ENCODE measurements at regions not wholly inside any gene's neighbourhood (a gene's known extent, or its start where the extent isn't known, plus 50 kb on each side); places are given as distances from the start of the nearest gene placed in this dataset.

GRCh38 chr19:31882709-31883108, 462.7 kb upstream of the ZNF507 start:
- TF ChIP-seq CTCF (conservative IDR thresholded peaks at IDR 0.05) = peak; percentile 18
- no peak for TF ChIP-seq ZFX (IDR thresholded peaks at IDR 0.05)

All from C4-2B (cell line).